ENCODE measurements at regions not wholly inside any gene's neighbourhood (a gene's known extent, or its start where the extent isn't known, plus 50 kb on each side); places are given as distances from the start of the nearest gene placed in this dataset.

GRCh38 chr7:94089806-94090205 lies 85.7 kb upstream of the BET1 start:
- TF ChIP-seq, protein P1, sequence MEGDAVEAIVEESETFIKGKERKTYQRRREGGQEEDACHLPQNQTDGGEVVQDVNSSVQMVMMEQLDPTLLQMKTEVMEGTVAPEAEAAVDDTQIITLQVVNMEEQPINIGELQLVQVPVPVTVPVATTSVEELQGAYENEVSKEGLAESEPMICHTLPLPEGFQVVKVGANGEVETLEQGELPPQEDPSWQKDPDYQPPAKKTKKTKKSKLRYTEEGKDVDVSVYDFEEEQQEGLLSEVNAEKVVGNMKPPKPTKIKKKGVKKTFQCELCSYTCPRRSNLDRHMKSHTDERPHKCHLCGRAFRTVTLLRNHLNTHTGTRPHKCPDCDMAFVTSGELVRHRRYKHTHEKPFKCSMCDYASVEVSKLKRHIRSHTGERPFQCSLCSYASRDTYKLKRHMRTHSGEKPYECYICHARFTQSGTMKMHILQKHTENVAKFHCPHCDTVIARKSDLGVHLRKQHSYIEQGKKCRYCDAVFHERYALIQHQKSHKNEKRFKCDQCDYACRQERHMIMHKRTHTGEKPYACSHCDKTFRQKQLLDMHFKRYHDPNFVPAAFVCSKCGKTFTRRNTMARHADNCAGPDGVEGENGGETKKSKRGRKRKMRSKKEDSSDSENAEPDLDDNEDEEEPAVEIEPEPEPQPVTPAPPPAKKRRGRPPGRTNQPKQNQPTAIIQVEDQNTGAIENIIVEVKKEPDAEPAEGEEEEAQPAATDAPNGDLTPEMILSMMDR (conservative IDR thresholded peaks at IDR 0.05 in 1 of 2, IDR thresholded peaks at IDR 0.05 in 1 of 2; ENCODE audit: extremely low read depth in 1 of 2, insufficient read depth in 1 of 2, low read depth in 1 of 2, low read length in 2 of 2), result no peak
- TF ChIP-seq EZH2 (IDR thresholded peaks at IDR 0.05; ENCODE audit: borderline replicate concordance, low read length), result no peak
